IMR-90 (cell line): ENCODE measurements at regions not wholly inside any gene's neighbourhood (a gene's known extent, or its start where the extent isn't known, plus 50 kb on each side); places are given as distances from the start of the nearest gene placed in this dataset.

Source experiments
- ATAC-seq: fragments of 200-7000 bp; cut with Tn5 transposase; 2 replicates; pipeline ENCODE4 v1.9.1; 2020; ENCODE audit warnings: low read depth, mild to moderate bottlenecking, moderate library complexity
- BruUV-seq: library from RNA; stranded (reverse); fragments of 400-500 nt; replicated peaks from 2 replicates; lab custom pipeline; 2021; lab: Mats Ljungman, UMichigan
- CTCF ChIA-PET: fragments of 300-600 bp; formaldehyde crosslinking; extraction: SDS; loops from one replicate; lab custom pipeline; 2021; ENCODE audit warnings: antibody characterized with exemption; lab: Yijun Ruan, JAX
- POLR2A ChIA-PET: fragments of 300-600 bp; sonication (Branson Sonifier 250); formaldehyde crosslinking; loops from one replicate; lab custom pipeline; 2022; ENCODE audit warnings: antibody characterized with exemption; ENCODE audit not compliant: unreplicated experiment; lab: Charles Lee
- DNase-seq: peaks from one replicate; pipeline ENCODE4 v3.0.0; 2013
- H2AFZ ChIP-seq: replicated peaks from 2 replicates; pipeline ENCODE3; 2013; ENCODE audit warnings: low read length, mild to moderate bottlenecking; ENCODE audit not compliant: poor library complexity
- H2AK5ac ChIP-seq: 2 replicates; pipeline ENCODE4 v1.6.1; 2013; ENCODE audit warnings: low read depth, low read length, inconsistent platforms
- H2AK9ac ChIP-seq: replicated peaks from 2 replicates; pipeline ENCODE3; 2013; ENCODE audit warnings: mild to moderate bottlenecking, low read depth, low read length, moderate library complexity; ENCODE audit not compliant: poor library complexity
- H2BK120ac ChIP-seq: 2 replicates; pipeline ENCODE4 v1.6.1; 2013; ENCODE audit warnings: low read depth, low read length, inconsistent platforms
- H2BK15ac ChIP-seq: 3 replicates; pipeline ENCODE4 v1.6.1; 2013; ENCODE audit warnings: low read depth, low read length, inconsistent platforms
- H2BK20ac ChIP-seq: 2 replicates; pipeline ENCODE4 v1.6.1; 2013; ENCODE audit warnings: low read depth, mild to moderate bottlenecking, inconsistent platforms, low read length, moderate library complexity
- H2BK5ac ChIP-seq: 2 replicates; pipeline ENCODE4 v1.6.1; 2013; ENCODE audit warnings: mild to moderate bottlenecking, low read depth, low read length, inconsistent platforms; ENCODE audit not compliant: poor library complexity, severe bottlenecking
- H3K14ac ChIP-seq: replicated peaks from 2 replicates; pipeline ENCODE4 v1.6.1; 2013; ENCODE audit warnings: low read depth, low read length, inconsistent platforms
- H3K18ac ChIP-seq: 2 replicates; pipeline ENCODE4 v1.6.1; 2013; ENCODE audit warnings: low read depth, low read length, control low read depth
- H3K23ac ChIP-seq: 2 replicates; pipeline ENCODE4 v1.6.1; 2013; ENCODE audit warnings: low read depth, low read length, inconsistent platforms
- H3K27ac ChIP-seq: 2 replicates; pipeline ENCODE4 v1.5.1; 2013; ENCODE audit warnings: mild to moderate bottlenecking, control low read depth, low read length; ENCODE audit not compliant: insufficient read depth
- H3K27me3 ChIP-seq: 2 replicates; pipeline ENCODE4 v1.6.1; 2013; ENCODE audit warnings: low read length; ENCODE audit not compliant: control insufficient read depth, insufficient read depth
- H3K36me3 ChIP-seq: 2 replicates; pipeline ENCODE4 v1.6.1; 2013; ENCODE audit warnings: low read length, mixed read lengths; ENCODE audit not compliant: control insufficient read depth, insufficient read depth
- H3K4ac ChIP-seq: 2 replicates; pipeline ENCODE4 v1.6.1; 2013; ENCODE audit warnings: low read depth, low read length, inconsistent platforms
- H3K4me1 ChIP-seq: 2 replicates; pipeline ENCODE4 v1.6.1; 2013; ENCODE audit warnings: low read length, mixed read lengths; ENCODE audit not compliant: control insufficient read depth, insufficient read depth
- H3K4me2 ChIP-seq: 2 replicates; pipeline ENCODE4 v1.6.1; 2013; ENCODE audit warnings: low read depth, mild to moderate bottlenecking, control low read depth, low read length, moderate library complexity
- H3K4me3 ChIP-seq: 2 replicates; pipeline ENCODE4 v1.5.1; 2013; ENCODE audit warnings: low read depth, mild to moderate bottlenecking, control low read depth, low read length, moderate library complexity; ENCODE audit not compliant: insufficient read depth
- H3K56ac ChIP-seq: 2 replicates; pipeline ENCODE4 v1.6.1; 2013; ENCODE audit warnings: low read length, inconsistent platforms; ENCODE audit not compliant: insufficient read depth; ENCODE audit errors: extremely low read depth
- H3K79me1 ChIP-seq, 2 experiments: 2 replicates each; pipeline ENCODE4 v1.6.1; 2013; ENCODE audit warnings: low read length in 2 of 2, inconsistent platforms in 1 of 2, low read depth in 1 of 2
- H3K9ac ChIP-seq: 2 replicates; pipeline ENCODE4 v1.6.1; 2013; ENCODE audit warnings: low read depth, low read length, control low read depth
- H3K9me1 ChIP-seq: 2 replicates; pipeline ENCODE4 v1.6.1; 2013; ENCODE audit warnings: low read length, inconsistent platforms; ENCODE audit not compliant: insufficient read depth
- H3K9me3 ChIP-seq: 2 replicates; pipeline ENCODE4 v1.6.1; 2013; ENCODE audit warnings: low read length; ENCODE audit not compliant: control insufficient read depth, insufficient read depth
- H4K20me1 ChIP-seq: 2 replicates; pipeline ENCODE4 v1.6.1; 2013; ENCODE audit warnings: low read length, inconsistent platforms; ENCODE audit not compliant: insufficient read depth
- H4K5ac ChIP-seq: 2 replicates; pipeline ENCODE4 v1.6.1; 2013; ENCODE audit warnings: mild to moderate bottlenecking, low read depth, low read length, control low read depth
- H4K8ac ChIP-seq, 2 experiments: 2 replicates each; pipeline ENCODE4 v1.6.1; 2013; ENCODE audit warnings: low read depth in 2 of 2, low read length in 2 of 2, control low read depth in 1 of 2, inconsistent platforms in 1 of 2
- H4K91ac ChIP-seq: 2 replicates; pipeline ENCODE4 v1.6.1; 2013; ENCODE audit warnings: low read depth, low read length, inconsistent platforms; ENCODE audit not compliant: insufficient read depth
- MAZ ChIP-seq: IDR thresholded peaks from 2 replicates; pipeline ENCODE4 v1.6.1; 2012; ENCODE audit warnings: low read depth, mild to moderate bottlenecking, low read length, improper control_type of control experiment, moderate library complexity, borderline replicate concordance
- NFE2L2 ChIP-seq: fragments of 150-350 bp; IDR thresholded peaks from 2 replicates; pipeline ENCODE4 v1.6.1; 2016; ENCODE audit warnings: low read depth, mild to moderate bottlenecking, low read length
- POLR2A ChIP-seq: IDR thresholded peaks from 2 replicates; pipeline ENCODE4 v1.6.1; 2012; ENCODE audit warnings: mild to moderate bottlenecking, low read depth, low read length
- RCOR1 ChIP-seq: IDR thresholded peaks from 2 replicates; pipeline ENCODE4 v1.6.1; 2012; ENCODE audit warnings: mild to moderate bottlenecking, low read length, improper control_type of control experiment; ENCODE audit not compliant: insufficient replicate concordance
- SMC3 ChIP-seq: fragments of 150-350 bp; IDR thresholded peaks from 2 replicates; pipeline ENCODE4 v1.6.1; 2016; ENCODE audit warnings: low read depth, mild to moderate bottlenecking, antibody characterized with exemption, low read length, moderate library complexity
- WGBS, 2 experiments: methylation state at CpG; one replicate each; pipeline versions ENCODE4 v1.1.5 to v1.1.7; 2013; ENCODE audit warnings: missing lambda C conversion rate in 2 of 2; ENCODE audit not compliant: insufficient read length in 1 of 2; ENCODE audit errors: extremely low coverage in 2 of 2; 5-methylcytosine and 5-hydroxymethylcytosine counted together
- dilution Hi-C: fragments of 300-500 bp; cut with HindIII; formaldehyde crosslinking; loops from one replicate; pipeline ENCODE4 v1.14.3; 2018; ENCODE audit warnings: low sequenced_read_pairs; ENCODE audit not compliant: unreplicated experiment
- in situ Hi-C: fragments of 300-500 bp; cut with MboI; formaldehyde crosslinking; loops from 3 replicates; pipeline ENCODE4 v1.14.3; 2019; ENCODE audit warnings: low sequenced_read_pairs, inconsistent platforms, mixed read lengths
- intact Hi-C: fragments of 100-400 bp; cut with micrococcal nuclease; formaldehyde crosslinking; loops from 2 replicates; pipeline ENCODE4 v1.10.0; 2022

- Histone ChIP-seq H2BK20ac (no peak overlapping the region), H2BK120ac (no peak overlapping the region), H2BK15ac (no peak overlapping the region), H3K4me2 (no peak overlapping the region), H3K79me1 (no peaks in the 10 kb centered on the region), H2AK9ac (no peak overlapping the region), H2BK5ac (no peak overlapping the region), H3K4ac (no peak overlapping the region), H3K9ac (no peak overlapping the region), H4K5ac (no peak overlapping the region), H3K56ac (no peak overlapping the region), H3K4me3 (no peak overlapping the region), H3K27me3 (no peaks in the 10 kb centered on the region), H3K9me3 (no peaks in the 10 kb centered on the region), H4K8ac (no peak overlapping the region), H3K27ac (no peak overlapping the region), H2AK5ac (no peak overlapping the region), H4K20me1 (no peaks in the 10 kb centered on the region), H4K91ac (no peak overlapping the region), H3K36me3 (no peaks in the 10 kb centered on the region), H3K14ac (no peak overlapping the region), H3K4me1 (no peaks in the 10 kb centered on the region), H3K23ac (no peak overlapping the region), H2AFZ (no peak overlapping the region), H3K18ac (no peak overlapping the region), H3K9me1 (no peaks in the 10 kb centered on the region)
- intact Hi-C loops (no loop called here), in situ Hi-C loops (no loop called here), dilution Hi-C loops (no loop called here)
- BruUV-seq = no TSS peak
- POLR2A ChIA-PET = no interaction called here
- no CpG with 5 or more reads among the region's 1 CpG for WGBS, 2 experiments
- DNase-seq (no peak), ATAC-seq (no peak)
- TF ChIP-seq POLR2A (no peak), SMC3 (no peak), NFE2L2 (no peak), RCOR1 (no peak), MAZ (no peak)
- CTCF ChIA-PET = no interaction called here
These were observed 98.1 kb upstream of the CTNNB1 start for GRCh38 chr3:41101231-41101630.
